Thyroid gland (tissue), 4 donors: ENCODE measurements at regions not wholly inside any gene's neighbourhood (a gene's known extent, or its start where the extent isn't known, plus 50 kb on each side); places are given as distances from the start of the nearest gene placed in this dataset.

Experiments
- CTCF ChIP-seq, 6 experiments: fragments of 200-600 bp in 3 of 6; fragments of 450-650 bp in 3 of 6; sonication (generic) in 3 of 6; IDR thresholded peaks; one replicate each; pipeline ENCODE4 v1.5.1; 2016 to 2019; ENCODE audit warnings: antibody characterized with exemption in 6 of 6, mild to moderate bottlenecking in 2 of 6, inconsistent platforms in 1 of 6, moderate library complexity in 1 of 6
- POLR2A ChIP-seq, 2 donors: fragments of 450-650 bp; IDR thresholded peaks; one replicate each; pipeline ENCODE4 v1.6.1; 2017; ENCODE audit warnings: antibody characterized with exemption in 2 of 2, mild to moderate bottlenecking in 2 of 2, moderate library complexity in 1 of 2

- no peak for TF ChIP-seq CTCF (IDR thresholded peaks at IDR 0.05)
- TF ChIP-seq POLR2A (IDR thresholded peaks at IDR 0.05): no peak
These were observed 220.6 kb upstream of the HMGA2 start for GRCh38 chr12:65603438-65604351.
